ENCODE measurements at regions not wholly inside any gene's neighbourhood (a gene's known extent, or its start where the extent isn't known, plus 50 kb on each side); places are given as distances from the start of the nearest gene placed in this dataset.

GRCh38 chr6:14365393-14365792 lies 247.8 kb downstream of the CD83 start:
- TF ChIP-seq CTCF (IDR thresholded peaks at IDR 0.05; ENCODE audit: poor library complexity) (no peak), EZH2 (IDR thresholded peaks at IDR 0.05; ENCODE audit: borderline replicate concordance) (no peak)
